Left colon (tissue), 2 donors: ENCODE measurements at regions not wholly inside any gene's neighbourhood (a gene's known extent, or its start where the extent isn't known, plus 50 kb on each side); places are given as distances from the start of the nearest gene placed in this dataset.

Source experiments
- ATAC-seq: fragments of 200-7000 bp; cut with Tn5 transposase; one replicate; pipeline ENCODE4 v1.9.1; 2020; ENCODE audit warnings: mild to moderate bottlenecking, moderate library complexity
- DNase-seq, 2 donors: peaks; one replicate each; pipeline ENCODE4 v3.0.0-alpha.2; 2020
- intact Hi-C, 2 donors: fragments of 100-400 bp; cut with DNase I in 1 of 2; cut with micrococcal nuclease in 1 of 2; formaldehyde crosslinking; loops; one replicate each; pipeline versions ENCODE4 v1.11.2 to v1.14.0; 2022; cut with DNase I, micrococcal nuclease
- donor health status: DM: no; HTN: no; CAD: no.
- donor health status: DM: yes; HTN: yes; CAD: no.

DNA sequence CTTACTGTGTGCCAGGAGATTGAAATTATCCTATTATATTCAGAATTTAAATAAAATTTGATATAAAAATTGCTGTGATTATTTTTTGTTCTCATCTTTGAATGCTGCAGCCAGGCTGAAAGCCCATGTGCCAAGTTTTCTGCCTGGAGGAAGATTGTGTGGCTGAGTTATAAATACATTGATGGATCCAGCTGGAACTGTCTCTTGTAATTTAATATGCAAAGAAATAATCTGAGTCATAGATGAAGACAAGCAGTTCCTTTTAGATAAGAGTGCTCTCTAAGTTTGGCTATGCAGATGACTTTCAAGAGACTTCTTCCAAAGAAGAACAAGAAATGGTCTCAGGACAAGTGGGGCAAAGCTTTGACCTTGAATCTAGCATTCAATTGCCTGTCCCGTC lies 871.0 kb downstream of the CDH11 start:
- intact Hi-C loops = no loop called here
- DNase-seq = no peak

DNA sequence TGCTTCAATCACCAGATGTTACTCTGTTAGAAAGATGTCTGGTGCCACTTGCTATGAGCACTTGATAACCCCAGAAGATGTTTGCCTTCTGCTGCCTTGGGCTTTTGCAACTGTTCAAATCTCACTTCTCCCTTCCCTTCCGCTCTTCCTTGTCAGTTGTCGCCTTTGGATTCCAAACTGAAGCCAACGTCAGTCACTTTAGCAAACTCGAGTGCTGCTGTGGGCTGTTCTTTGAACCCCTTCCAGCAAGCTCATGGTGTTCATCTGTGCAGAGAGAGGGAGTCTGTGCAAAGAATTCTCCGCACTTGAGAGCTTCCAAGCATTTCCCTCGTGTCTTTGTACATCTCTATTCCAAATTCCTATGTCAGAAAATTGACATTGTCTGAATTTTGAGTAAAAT lies 879.4 kb downstream of the CDH11 start:
- DNase-seq (no peak), ATAC-seq (no peak)
- intact Hi-C loops = no loop called here

More for the DNA sequence above, 871.0 kb downstream of the CDH11 start:
- ATAC-seq = no peak

GRCh38 chr16:64240586-64240985 lies 881.3 kb downstream of the CDH11 start:
- DNase-seq (no peak), ATAC-seq (no peak)
- intact Hi-C loops = no loop called here

DNA sequence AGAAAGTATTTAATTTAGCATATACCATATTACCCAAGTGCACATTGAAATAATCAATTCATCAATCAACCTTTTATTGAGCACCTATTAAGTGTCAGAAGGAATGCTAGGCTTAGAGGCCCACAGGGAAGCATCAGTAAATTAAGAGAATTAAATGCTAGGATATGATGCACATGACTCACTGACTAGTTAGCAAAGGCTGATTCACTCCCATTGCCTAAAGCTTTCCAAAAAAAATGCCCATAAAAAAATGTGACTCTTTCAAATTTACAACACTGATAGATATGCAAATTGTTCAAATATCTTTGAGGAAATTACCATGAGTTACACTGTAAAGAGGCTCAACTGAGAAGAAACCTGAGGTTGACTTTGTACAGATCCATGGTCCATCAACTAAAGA lies 883.3 kb downstream of the CDH11 start:
- ATAC-seq = no peak
- intact Hi-C loops = no loop called here
- no peak for DNase-seq

GRCh38 chr16:64236316-64236715 lies 885.5 kb downstream of the CDH11 start:
- intact Hi-C loops = no loop called here
- DNase-seq (no peak), ATAC-seq (no peak)

DNA sequence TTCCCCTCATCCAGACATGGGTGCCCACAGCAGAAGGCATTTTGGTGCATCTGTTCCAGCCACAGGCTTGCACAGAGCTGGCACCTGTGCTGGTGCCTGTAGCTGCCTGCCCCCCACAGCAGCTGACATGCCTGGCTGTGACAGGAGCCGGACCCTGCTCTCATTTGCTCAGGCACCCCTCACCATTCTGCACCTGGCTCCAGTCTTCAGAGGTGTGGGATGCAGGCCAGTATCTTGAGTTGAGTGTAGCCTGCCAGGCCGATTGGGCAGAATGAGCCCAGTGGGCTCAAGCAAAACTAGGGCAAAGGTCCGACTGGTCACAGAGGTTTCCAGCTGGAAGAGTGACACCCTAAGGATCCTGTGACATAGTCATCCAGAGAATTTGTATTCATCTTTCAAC lies 887.7 kb downstream of the CDH11 start:
- intact Hi-C loops = no loop called here
- no peak for DNase-seq
- ATAC-seq = no peak

DNA sequence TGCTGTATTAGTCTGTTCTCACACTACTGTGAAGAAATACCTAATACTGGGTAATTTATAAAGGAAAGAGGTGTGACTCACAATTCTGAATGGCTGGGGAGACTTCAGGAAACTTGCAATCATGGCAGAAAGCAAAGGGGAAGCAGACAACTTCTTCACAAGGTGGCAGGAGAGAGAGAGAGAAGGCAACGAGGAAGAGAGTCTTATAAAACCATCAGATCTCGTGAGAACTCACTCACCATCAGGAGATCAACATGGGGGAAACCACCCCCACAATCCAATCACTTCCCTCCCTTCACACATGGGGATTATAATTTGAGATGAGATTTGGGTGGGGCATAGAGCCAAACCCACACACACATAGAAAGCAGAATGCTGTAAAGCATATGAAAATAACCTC lies 896.2 kb downstream of the CDH11 start:
- DNase-seq (no peak), ATAC-seq (no peak)
- intact Hi-C loops = no loop called here

DNA sequence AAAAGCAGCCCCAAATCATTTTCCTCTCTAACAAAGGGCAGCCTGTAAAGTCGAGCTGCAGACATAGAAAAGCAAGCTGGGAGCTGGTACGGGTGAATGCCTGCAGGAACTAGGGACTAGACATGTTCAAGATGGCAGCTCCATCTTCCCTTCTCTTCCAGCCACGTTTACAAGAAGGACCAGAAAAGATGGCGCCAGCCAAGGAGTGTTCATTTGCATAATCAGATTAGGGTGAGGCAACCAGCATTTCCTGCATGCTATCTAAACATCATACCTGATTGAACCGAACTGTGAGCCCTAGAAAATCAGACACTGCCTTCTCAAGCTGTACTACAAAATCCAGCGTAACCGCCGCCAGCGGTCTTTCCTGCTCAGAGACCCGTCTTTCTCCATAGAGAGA lies 896.8 kb downstream of the CDH11 start:
- intact Hi-C loops = no loop called here
- ATAC-seq (no peak), DNase-seq (no peak)

- no peak for DNase-seq
- intact Hi-C loops = no loop called here
- ATAC-seq = no peak
These were observed 903.9 kb downstream of the CDH11 start for GRCh38 chr16:64217789-64218535.

GRCh38 chr16:64215730-64216129 lies 906.1 kb downstream of the CDH11 start:
- ATAC-seq (no peak), DNase-seq (no peak)
- intact Hi-C loops = no loop called here

- intact Hi-C loops = no loop called here
These were observed 910.5 kb downstream of the CDH11 start for GRCh38 chr16:64211331-64211730.

GRCh38 chr16:64206862-64207261 lies 915.0 kb downstream of the CDH11 start:
- no peak for ATAC-seq
- intact Hi-C loops = no loop called here
- no peak for DNase-seq

More at GRCh38 chr16:64211331-64211730, 910.5 kb downstream of the CDH11 start:
- no peak for ATAC-seq
- DNase-seq = no peak

- intact Hi-C loops = no loop called here
- ATAC-seq (no peak), DNase-seq (no peak)
These were observed 918.7 kb downstream of the CDH11 start for GRCh38 chr16:64203126-64203525.

GRCh38 chr16:64202571-64202970 lies 919.3 kb downstream of the CDH11 start:
- intact Hi-C loops = no loop called here
- DNase-seq (no peak), ATAC-seq (no peak)

GRCh38 chr16:64196444-64196843 lies 925.4 kb downstream of the CDH11 start:
- ATAC-seq (no peak), DNase-seq (no peak)
- intact Hi-C loops = no loop called here

DNA sequence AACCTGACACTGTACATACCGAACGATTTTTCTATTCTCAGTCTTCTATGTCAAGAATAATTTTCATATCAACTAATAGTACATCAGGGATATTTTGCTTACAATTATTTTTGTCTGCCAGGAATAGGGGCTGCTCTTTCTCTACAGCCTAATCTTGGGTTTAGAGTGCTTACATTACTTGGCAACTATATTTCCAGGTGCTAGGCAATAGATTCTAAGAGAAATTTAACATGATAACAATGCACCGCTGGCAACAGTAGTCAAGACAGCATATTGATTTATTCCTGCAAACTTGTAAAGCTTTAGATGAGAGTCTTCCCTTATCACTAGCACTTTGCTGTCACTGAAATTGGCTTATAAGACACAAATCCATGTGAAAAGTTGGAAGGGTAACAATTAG lies 935.9 kb downstream of the CDH11 start:
- ATAC-seq = no peak
- intact Hi-C loops = no loop called here

DNA sequence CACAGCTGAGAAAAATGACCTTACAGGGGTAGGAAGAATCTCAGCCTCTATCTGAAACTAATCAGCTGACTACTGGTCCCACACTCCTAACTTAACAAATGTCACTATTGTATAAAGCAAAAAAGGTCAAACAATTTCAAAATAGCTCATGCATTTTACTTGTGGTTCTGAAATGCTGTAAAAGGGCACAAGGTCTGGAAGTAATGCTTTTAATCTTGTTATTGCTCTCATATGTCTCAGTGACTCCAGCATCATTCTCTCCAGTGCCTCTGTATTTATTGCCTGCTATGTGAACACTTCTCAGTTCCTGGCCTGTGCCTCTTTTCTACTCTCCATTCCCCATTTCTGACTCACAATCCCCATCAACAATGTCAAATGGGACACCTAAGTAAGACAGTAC lies 937.7 kb downstream of the CDH11 start:
- ATAC-seq = no peak
- intact Hi-C loops = no loop called here

More for the DNA sequence above, 935.9 kb downstream of the CDH11 start:
- DNase-seq = no peak

GRCh38 chr16:64182985-64183384 lies 938.9 kb downstream of the CDH11 start:
- intact Hi-C loops = no loop called here
- ATAC-seq (no peak), DNase-seq (no peak)

More for the DNA sequence above, 937.7 kb downstream of the CDH11 start:
- DNase-seq = no peak

DNA sequence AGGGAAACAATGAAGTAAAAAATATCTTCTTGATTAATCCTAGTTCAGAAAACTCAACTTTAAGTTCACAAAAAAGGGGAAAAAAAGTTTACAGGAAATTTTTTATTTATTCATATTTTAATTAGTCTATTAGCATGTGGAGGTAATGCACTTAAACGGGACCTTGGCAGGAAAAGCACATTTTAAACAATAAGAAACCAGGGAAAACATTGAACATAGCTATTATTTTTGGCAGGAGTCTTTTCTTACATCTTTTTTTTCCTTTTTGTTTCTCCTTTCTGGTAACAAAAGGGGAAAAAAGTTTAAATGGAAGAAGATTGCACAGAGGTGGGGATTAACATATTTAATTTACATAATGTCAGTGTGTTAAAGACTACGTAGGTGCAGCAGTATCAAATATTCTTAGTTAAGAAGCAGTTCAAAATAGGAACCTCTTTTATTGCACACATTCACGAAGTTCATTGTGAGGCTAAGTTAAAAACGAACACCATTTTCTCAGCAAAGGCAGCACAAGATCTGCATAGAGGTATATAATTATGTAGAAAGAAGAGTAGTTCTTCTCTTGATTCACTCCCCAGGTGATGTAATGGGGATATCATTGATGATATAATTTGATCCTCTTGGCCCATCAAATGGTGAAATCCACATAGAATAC lies 940.5 kb downstream of the CDH11 start:
- DNase-seq = no peak
- intact Hi-C loops = no loop called here
- no peak for ATAC-seq

DNA sequence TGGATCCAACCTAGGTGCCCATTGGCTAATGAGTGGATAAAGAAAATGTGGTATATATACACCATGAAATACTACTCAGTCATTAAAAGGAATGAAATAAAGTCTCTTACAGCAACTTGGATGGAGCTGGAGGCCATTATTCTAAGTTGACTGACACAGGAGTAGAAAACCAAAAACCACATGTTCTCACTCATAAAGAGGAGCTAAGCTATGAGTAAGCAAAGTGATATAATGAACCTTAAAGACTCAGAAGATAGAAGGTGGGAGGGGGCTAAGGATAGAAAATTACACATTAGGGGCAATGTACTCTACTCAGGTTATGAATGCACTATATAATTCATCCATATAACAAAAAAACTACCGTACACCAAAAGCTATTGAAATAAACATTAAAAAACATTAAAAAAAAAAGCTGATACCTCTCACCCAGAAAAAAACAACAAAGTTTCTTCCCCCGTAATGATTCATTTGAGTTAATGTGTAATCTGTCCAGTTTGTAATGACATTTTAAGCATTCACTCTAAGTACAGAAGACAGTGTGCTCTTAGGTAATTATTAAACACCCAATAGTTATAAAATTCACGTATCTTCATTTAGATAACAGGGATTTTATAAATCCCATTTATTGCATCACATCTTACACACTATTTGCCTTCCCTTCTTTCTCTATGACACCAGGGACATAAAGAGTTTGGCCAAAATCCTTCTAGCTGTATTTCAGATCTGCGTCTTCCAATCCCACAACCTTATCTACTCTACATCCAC lies 941.5 kb downstream of the CDH11 start:
- no peak for DNase-seq
- no peak for ATAC-seq
- intact Hi-C loops = no loop called here
